Activated CD4-positive, CD25-positive, alpha-beta regulatory T cell (primary cell): ENCODE measurements at regions not wholly inside any gene's neighbourhood (a gene's known extent, or its start where the extent isn't known, plus 50 kb on each side); places are given as distances from the start of the nearest gene placed in this dataset.

Experiments used
- DNase-seq, 4 experiments: peaks; one replicate each; lab custom pipeline; 2025; lab: John Stamatoyannopoulos, UW

DNA sequence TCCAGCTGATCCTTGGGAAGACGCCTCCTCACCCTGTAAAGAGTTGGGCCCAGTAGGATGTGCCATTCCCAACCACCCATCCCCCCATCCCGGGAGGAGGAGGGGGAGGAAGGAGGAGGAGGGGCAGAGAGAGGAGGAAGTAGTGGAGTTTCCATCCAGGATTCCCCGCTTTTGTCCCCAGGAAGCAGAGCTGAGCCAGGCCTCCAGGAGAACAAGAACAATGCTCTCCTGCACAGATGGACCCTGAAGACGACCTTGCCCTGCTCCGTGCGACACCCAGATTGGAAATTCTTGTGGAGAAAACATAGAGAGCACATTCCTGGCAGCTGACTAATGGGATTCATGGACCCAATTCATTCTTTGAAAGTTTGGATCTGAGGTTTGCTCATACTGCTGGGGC lies 132.3 kb upstream of the CRY1 start:
- DNase-seq, result no peak

- DNase-seq, result no peak
Measured at GRCh38 chr12:107226126-107226525, 132.8 kb upstream of the CRY1 start.

DNA sequence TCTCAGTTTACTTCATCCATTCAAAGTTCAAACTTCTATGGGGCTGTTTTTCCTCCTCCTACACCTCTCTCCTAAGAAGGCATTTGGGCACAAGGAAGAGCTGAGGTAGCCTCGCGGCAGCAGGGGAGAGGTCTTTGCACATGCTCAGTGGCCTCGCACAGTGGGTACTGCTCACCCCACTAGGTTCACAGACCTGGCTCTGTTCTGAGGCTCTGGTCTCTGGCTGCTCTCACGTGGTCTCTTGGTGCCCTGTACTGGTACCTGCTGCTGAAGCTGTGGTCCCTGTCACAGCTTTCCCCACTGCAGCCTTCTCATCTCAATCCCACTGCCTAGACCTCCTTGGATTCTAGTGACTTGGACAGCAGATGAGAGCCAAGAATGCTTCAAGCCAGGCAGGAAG lies 134.7 kb upstream of the CRY1 start:
- no peak for DNase-seq

- no peak for DNase-seq
Measured at GRCh38 chr12:107229827-107230226, 136.5 kb upstream of the CRY1 start.

DNA sequence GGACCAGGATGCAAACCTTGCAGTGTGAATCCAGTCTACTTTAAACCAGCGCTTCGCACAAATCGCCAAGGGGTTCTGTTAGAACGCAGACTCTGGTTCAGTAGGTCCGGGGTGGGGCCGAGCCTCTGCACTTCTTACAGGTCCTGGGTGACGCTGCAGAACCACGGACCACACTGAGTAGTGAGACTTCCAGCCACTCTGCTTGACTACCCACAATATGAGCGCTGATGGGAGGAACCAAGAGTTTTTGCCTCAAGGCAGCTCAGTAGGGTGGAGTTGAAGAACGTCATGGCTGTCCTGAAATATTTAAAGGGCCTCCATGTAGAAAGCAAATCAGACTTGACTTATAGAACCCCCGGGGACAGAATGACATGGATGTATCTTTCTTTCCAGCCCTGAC lies 138.0 kb upstream of the CRY1 start:
- DNase-seq, result no peak

DNA sequence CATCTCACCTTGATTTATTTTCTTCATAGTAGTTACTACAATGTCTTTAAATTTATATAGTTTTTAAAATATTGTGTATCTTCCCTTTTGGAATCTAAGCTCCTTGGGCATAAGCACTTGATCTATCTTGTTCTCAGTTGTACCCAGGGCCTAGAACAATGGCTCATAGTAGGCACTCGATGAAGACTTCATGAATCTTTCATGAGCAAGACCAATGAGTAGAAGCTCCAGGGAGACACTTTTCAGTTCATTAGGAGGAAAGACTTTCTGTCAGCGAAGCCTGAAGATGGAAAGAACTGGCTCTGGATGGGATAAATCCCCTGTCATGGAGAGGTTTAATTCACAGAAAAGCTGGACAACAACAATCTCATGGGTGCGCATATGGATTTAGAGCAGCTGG lies 140.2 kb upstream of the CRY1 start:
- no peak for DNase-seq

- DNase-seq, result no peak
Measured at GRCh38 chr12:107235600-107235999, 142.3 kb upstream of the CRY1 start.

- DNase-seq, result no peak
Measured at GRCh38 chr12:107236824-107237511, 143.6 kb upstream of the CRY1 start.

- DNase-seq, result no peak
Measured at GRCh38 chr12:107238296-107238695, 144.9 kb upstream of the CRY1 start.

DNA sequence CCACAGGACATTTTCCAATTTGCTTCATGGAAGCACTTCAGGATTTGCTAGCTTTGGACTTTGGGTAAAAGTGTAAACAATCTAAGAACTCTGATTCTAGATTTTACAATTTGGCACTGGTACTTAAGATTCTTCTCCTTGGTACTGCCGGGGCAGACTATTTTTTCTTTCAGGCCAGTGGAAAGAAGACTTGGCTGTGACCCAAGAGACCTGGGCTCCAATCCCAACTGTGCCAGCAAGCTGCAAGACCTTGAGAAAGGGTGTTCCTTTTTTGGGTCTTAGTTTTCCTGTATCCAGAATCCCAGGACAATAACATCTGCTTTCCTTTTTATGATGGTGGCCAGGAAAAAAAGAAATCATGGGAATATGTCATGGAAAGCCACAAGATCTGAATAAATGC lies 148.1 kb upstream of the CRY1 start:
- no peak for DNase-seq

- DNase-seq, result no peak
Measured at GRCh38 chr12:107242189-107242588, 148.8 kb upstream of the CRY1 start.

DNA sequence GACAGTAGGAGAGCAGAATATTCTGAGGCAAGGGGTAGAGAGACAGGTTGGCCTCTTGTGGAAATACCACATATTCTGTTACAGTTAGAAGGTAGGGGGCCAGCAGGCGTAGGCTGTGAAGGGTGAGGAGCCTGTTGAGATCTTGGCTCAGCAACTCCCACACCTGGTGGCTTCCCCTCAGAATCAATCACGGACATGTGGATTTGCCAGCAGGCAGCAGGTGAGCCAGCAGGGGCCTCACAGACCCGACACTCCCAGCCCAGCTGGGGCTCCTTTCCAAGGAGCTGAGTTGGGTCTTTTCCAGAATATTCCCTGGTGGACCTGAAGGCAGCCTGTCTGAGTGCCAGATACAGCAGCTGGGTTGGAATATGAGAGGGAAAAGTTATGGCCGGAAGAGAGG lies 150.0 kb upstream of the CRY1 start:
- DNase-seq, result no peak

DNA sequence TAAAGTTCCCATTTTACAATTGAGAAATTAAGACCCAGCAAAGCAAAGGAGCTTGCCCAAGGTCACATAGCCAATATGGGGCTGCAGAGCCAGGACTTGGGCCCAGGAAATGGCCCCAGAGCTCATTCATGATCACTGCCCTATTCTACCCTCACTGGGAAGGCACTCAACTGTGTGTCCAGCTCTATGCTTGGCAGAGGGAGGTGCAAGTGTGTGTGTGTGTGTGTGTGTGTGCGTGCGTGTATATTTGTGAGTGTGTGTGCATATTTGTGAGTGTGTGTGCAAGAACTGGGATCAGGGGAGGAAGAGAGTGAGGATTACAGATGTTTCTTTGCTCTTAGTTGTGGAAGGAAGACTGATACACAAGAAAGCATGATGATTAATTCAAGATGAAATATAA lies 151.2 kb upstream of the CRY1 start:
- DNase-seq, result no peak

GRCh38 chr12:107247650-107248049 lies 154.3 kb upstream of the CRY1 start:
- DNase-seq, result no peak

DNA sequence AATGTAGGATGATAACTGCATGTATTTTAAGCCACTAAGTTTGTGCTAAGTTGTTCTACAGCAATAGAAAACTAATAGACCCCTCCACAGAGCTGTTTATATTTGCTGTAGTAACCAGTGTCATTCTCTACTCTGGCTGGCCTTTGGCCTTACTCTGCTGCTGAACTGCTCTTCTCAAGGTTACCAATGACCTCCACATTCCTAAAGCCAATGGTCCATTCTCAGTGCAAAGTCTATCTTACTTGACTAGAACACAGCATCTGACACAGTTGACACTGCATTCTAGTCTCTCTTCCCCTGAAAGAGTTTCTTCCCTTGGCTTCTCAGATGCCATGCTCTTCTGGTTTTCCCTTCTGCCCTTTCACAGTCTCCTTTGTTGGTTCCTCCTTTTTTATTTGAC lies 154.8 kb upstream of the CRY1 start:
- no peak for DNase-seq

DNA sequence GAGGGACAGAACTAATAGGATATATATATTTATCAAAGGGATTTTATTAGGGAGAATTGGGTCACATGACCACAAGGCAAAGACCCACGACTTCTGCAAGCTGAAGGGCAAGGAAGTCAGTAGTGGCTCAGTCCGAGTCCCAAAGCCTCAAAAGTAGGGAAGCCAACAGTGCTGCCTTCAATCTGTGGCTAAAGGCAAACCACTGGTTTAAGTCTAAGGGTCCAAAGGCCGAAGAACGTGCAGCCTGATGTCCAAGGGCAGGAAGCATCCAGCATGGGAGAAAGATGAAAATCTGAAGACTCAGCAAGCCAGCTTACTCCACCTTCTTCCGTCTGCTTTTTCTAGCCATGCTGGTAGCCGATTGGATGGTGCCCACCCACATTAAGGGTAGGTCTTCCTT lies 157.9 kb upstream of the CRY1 start:
- DNase-seq, result no peak

- no peak for DNase-seq
Measured at GRCh38 chr12:107253361-107253760, 160.0 kb upstream of the CRY1 start.

DNA sequence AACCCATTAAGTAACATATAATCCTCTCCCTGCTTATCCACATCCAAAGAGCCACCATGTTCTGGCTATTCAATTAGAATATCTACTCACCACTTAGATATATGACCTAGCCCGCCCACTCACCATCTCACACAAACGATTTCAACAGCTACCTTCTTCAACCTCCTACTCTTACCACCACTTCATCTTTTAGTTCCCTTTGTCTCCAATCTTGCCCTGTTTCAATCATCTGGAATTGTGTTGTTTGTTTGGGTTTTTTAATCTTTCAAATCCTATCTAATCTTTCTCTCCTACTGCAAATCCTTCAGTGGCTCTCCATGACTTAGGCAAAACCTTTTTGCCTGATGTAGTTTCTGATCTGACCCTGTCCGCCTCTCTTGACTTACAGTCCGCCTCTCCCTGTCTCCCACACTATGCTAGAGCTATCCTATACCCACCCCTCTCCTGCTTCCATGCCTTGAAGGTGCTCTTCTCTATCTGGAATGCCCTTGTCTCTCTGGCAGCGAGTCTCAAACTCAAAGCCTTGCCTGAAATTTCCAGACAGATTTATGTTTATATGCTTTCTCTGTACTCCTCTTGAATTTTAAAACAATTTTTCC lies 161.0 kb upstream of the CRY1 start:
- DNase-seq, result no peak

DNA sequence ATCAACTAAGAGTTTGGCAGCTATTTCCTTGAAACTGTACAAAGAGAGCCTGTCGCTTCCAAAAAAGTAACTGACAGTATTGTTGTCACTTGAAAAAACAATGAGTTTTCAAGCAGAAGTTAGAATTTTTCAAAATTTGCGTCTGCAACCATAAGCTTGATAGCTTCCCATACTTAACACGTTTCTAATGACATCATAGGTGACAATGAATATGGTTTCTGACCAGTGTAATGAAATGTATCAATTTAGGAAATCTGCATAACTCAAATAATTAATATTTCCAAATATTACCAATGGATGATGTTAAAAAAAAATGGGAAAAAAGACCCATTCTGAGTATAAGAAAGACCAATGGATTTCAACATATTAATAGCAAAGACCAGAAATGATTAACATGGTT lies 165.4 kb upstream of the CRY1 start:
- no peak for DNase-seq

DNA sequence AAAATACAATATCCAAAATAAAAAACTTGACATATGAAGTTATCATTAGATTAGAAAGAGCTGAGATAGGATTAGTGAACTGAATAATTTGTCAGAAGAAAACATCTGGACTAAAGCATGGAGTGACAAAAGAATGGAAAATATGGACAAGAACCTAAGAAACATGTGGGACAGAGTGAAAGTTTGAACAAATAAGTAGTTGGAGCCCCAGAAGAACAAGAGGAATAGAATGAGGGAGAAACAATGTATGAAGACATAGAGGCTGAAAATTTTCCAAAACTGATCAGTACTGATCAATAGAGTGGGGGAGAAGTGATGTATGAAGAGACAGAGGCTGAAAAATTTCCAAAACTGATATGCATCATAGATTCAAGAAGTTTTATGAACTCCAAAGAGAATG lies 170.6 kb upstream of the CRY1 start:
- DNase-seq, result no peak

GRCh38 chr12:107264667-107265066 lies 171.3 kb upstream of the CRY1 start:
- DNase-seq, result no peak

DNA sequence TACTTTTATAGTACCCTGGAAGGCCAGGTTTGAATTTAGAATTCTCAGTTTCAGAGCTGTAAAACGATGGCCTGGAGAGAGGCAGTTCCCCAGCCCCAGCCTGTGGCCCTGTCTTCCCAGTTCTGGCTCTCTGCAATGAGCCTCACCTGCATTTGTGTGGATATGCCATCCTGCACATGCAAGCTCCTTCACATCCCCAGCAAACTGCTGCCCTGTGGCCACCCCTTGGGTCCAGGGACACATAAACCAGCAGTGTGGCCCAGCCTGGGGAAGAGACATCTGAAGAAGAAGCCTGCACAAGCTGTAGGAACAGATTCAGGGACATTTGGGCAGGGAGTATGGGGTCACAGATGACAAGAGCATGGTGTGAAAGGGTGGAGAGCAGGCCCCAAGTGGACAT lies 174.3 kb upstream of the CRY1 start:
- no peak for DNase-seq

DNA sequence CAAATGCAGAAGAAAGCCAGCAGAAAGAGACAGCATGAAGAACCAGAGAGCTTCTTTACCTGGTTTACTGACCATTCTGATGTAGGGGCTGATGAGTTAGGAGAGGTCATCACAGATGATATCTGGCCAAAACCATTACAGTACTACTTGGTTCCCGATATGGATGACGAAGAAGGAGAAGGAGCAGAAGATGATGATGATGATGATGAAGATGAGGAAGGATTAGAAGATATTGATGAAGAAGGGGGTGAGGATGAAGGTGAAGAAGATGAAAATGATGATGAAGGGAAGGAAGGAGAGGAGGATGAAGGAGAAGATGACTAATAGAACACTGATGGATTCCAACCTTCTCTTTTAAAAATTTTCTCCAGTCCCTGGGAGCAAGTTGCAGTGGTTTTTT lies 178.2 kb upstream of the CRY1 start:
- DNase-seq, result no peak

DNA sequence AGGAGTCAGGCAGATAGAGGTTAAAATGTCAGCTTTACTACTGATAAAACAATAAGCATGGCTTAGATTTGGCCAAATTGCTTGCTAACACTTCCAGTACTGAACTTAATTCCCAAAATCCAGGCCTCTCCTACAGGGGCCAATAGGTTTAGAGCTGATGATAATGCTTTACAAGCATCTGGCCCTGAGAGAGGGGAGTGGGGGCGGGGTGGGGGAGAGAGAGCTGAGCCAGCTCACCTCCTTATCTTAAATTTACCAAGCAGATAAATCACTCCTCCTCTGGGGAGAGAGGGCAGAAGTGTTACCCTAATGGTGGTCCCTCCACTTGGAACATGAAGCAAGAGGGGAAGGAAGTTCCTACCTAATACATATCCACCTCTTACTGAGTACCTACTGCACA lies 182.2 kb upstream of the CRY1 start:
- no peak for DNase-seq
